ENCODE measurements at regions not wholly inside any gene's neighbourhood (a gene's known extent, or its start where the extent isn't known, plus 50 kb on each side); places are given as distances from the start of the nearest gene placed in this dataset.

GRCh38 chr11:7165911-7166310 lies 77.1 kb downstream of the RBMXL2 start:
- TF ChIP-seq, protein P1, sequence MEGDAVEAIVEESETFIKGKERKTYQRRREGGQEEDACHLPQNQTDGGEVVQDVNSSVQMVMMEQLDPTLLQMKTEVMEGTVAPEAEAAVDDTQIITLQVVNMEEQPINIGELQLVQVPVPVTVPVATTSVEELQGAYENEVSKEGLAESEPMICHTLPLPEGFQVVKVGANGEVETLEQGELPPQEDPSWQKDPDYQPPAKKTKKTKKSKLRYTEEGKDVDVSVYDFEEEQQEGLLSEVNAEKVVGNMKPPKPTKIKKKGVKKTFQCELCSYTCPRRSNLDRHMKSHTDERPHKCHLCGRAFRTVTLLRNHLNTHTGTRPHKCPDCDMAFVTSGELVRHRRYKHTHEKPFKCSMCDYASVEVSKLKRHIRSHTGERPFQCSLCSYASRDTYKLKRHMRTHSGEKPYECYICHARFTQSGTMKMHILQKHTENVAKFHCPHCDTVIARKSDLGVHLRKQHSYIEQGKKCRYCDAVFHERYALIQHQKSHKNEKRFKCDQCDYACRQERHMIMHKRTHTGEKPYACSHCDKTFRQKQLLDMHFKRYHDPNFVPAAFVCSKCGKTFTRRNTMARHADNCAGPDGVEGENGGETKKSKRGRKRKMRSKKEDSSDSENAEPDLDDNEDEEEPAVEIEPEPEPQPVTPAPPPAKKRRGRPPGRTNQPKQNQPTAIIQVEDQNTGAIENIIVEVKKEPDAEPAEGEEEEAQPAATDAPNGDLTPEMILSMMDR (IDR thresholded peaks at IDR 0.05), result no peak
- Histone ChIP-seq H3K9me3 (ENCODE audit: control insufficient read depth in 1 of 2, insufficient read depth in 1 of 2, low read length in 2 of 2) (no peaks in the 10 kb centered on the region), H3K4me1 (ENCODE audit: insufficient read depth, low read length) (no peaks in the 10 kb centered on the region), H3K36me3 (ENCODE audit: insufficient read depth, low read length) (no peaks in the 10 kb centered on the region), H3K27me3 (ENCODE audit: control insufficient read depth in 1 of 2, insufficient read depth in 2 of 2, low read length in 2 of 2) (no peaks in the 10 kb centered on the region), H3K4me3 (ENCODE audit: low read length) (no peak overlapping the region), H3K27ac (ENCODE audit: low read depth in 1 of 2, low read length in 2 of 2) (no peak overlapping the region)
- ATAC-seq (ENCODE audit: poor library complexity) (no peak), DNase-seq (no peak)
- Mint-ChIP-seq H3K4me1 (ENCODE audit: low read depth) (no peaks in the 10 kb centered on the region), H3K4me3 (no peak overlapping the region), H3K27me3 (no peaks in the 10 kb centered on the region), H3K9me3 (no peaks in the 10 kb centered on the region), H3K36me3 (ENCODE audit: low read depth) (no peaks in the 10 kb centered on the region), H3K27ac (no peak overlapping the region)
- ChIA-PET CTCF (no interaction called here), POLR2A (no interaction called here)
- intact Hi-C loops (cut with DNase I, micrococcal nuclease), result no loop called here

GRCh38 chr11:7167976-7168740 lies 79.4 kb downstream of the RBMXL2 start:
- Histone ChIP-seq H3K4me1 (ENCODE audit: insufficient read depth, low read length) (no peaks in the 10 kb centered on the region), H3K36me3 (ENCODE audit: insufficient read depth, low read length) (no peaks in the 10 kb centered on the region), H3K4me3 (ENCODE audit: low read length) (no peak overlapping the region), H3K27me3 (ENCODE audit: control insufficient read depth in 1 of 2, insufficient read depth in 2 of 2, low read length in 2 of 2) (no peaks in the 10 kb centered on the region), H3K27ac (ENCODE audit: low read depth in 1 of 2, low read length in 2 of 2) (no peak overlapping the region), H3K9me3 (ENCODE audit: control insufficient read depth in 1 of 2, insufficient read depth in 1 of 2, low read length in 2 of 2) (no peaks in the 10 kb centered on the region)
- H3K4me1 Mint-ChIP-seq (ENCODE audit: low read depth), result no peaks in the 10 kb centered on the region
- DNase-seq, result no peak
- H3K27me3 Mint-ChIP-seq, result no peaks in the 10 kb centered on the region
- POLR2A ChIA-PET, result no interaction called here
- no peak for ATAC-seq (ENCODE audit: poor library complexity)
- H3K9me3 Mint-ChIP-seq, result no peaks in the 10 kb centered on the region
- no peak overlapping the region for H3K27ac Mint-ChIP-seq
- H3K36me3 Mint-ChIP-seq (ENCODE audit: low read depth), result no peaks in the 10 kb centered on the region
- no peak overlapping the region for H3K4me3 Mint-ChIP-seq
- intact Hi-C loops (cut with DNase I, micrococcal nuclease), result no loop called here
- CTCF ChIA-PET, result no interaction called here
- TF ChIP-seq, protein P1 (IDR thresholded peaks at IDR 0.05), result no peak

- no peaks in the 10 kb centered on the region for H3K36me3 Mint-ChIP-seq (ENCODE audit: low read depth)
- intact Hi-C loops (cut with DNase I, micrococcal nuclease), result no loop called here
- no peak overlapping the region for H3K27ac Mint-ChIP-seq
- H3K9me3 Mint-ChIP-seq, result no peaks in the 10 kb centered on the region
- TF ChIP-seq, protein P1 (IDR thresholded peaks at IDR 0.05), result no peak
- DNase-seq (no peak), ATAC-seq (ENCODE audit: poor library complexity) (no peak)
- H3K4me1 Mint-ChIP-seq (ENCODE audit: low read depth), result no peaks in the 10 kb centered on the region
- Histone ChIP-seq H3K9me3 (ENCODE audit: control insufficient read depth in 1 of 2, insufficient read depth in 1 of 2, low read length in 2 of 2) (no peaks in the 10 kb centered on the region), H3K27ac (ENCODE audit: low read depth in 1 of 2, low read length in 2 of 2) (no peak overlapping the region), H3K4me1 (ENCODE audit: insufficient read depth, low read length) (no peaks in the 10 kb centered on the region), H3K27me3 (ENCODE audit: control insufficient read depth in 1 of 2, insufficient read depth in 2 of 2, low read length in 2 of 2) (no peaks in the 10 kb centered on the region), H3K36me3 (ENCODE audit: insufficient read depth, low read length) (no peaks in the 10 kb centered on the region), H3K4me3 (ENCODE audit: low read length) (no peak overlapping the region)
- no peak overlapping the region for H3K4me3 Mint-ChIP-seq
- ChIA-PET CTCF (no interaction called here), POLR2A (no interaction called here)
- no peaks in the 10 kb centered on the region for H3K27me3 Mint-ChIP-seq
These were observed 79.9 kb downstream of the RBMXL2 start for GRCh38 chr11:7168741-7168990.

Data from CD4-positive, alpha-beta T cell (primary cell).